ENCODE measurements at regions not wholly inside any gene's neighbourhood (a gene's known extent, or its start where the extent isn't known, plus 50 kb on each side); places are given as distances from the start of the nearest gene placed in this dataset.
"Not testable (repeated sequence)": the region's sequence is repeated elsewhere in the genome, so short reads cannot be mapped to it uniquely, and the experiment has no call there.

GRCh38 chr2:204355688-204356087 is 189.6 kb upstream of the PARD3B start:
- no peak for DNase-seq (ENCODE audit: low read depth in 2 of 3, low spot score in 2 of 3)

- no peak for DNase-seq (ENCODE audit: low read depth in 2 of 3, low spot score in 2 of 3)
Observed at GRCh38 chr2:204356151-204356641, 189.1 kb upstream of the PARD3B start.

DNA sequence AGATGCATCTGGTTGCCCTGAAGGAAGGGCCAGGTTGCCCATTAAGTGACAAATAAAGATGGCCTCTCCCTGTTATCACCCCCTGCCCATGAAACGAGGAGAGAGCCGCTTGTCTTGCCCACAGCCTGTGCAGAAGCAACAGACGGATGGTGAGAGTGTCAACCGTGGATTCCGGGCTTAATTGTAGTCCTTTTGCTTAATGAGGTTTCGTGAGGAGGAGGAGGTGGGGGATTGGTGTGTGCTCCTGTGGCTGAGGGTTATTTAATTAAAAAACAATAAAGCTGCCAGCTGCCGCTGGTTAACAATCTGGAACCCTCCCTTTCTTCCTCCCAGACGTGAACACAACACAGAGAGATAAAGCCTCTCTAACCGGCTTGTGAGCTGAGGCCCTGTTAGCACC is 188.0 kb upstream of the PARD3B start:
- DNase-seq (ENCODE audit: low read depth in 2 of 3, low spot score in 2 of 3): no peak

DNA sequence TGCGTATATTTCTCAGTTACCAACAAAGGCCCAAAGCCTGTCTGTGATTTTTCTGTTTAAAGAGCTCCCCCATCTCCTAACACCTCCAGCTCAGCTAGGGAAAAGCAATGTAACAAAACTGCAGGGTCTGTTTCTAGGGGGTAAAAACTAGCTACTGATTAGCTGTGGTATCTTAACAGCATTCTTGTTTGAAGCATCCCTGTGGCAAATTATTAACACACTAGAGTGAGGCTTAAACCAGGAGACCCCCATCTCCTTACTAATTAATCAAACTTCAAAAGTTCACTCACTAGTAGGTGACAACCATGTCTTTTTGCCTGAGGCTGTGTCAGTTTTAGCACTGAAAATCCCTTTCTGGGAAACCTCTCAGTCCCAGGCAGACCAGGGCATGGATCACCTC is 186.2 kb upstream of the PARD3B start:
- DNase-seq (ENCODE audit: low read depth in 2 of 3, low spot score in 2 of 3): no peak

DNA sequence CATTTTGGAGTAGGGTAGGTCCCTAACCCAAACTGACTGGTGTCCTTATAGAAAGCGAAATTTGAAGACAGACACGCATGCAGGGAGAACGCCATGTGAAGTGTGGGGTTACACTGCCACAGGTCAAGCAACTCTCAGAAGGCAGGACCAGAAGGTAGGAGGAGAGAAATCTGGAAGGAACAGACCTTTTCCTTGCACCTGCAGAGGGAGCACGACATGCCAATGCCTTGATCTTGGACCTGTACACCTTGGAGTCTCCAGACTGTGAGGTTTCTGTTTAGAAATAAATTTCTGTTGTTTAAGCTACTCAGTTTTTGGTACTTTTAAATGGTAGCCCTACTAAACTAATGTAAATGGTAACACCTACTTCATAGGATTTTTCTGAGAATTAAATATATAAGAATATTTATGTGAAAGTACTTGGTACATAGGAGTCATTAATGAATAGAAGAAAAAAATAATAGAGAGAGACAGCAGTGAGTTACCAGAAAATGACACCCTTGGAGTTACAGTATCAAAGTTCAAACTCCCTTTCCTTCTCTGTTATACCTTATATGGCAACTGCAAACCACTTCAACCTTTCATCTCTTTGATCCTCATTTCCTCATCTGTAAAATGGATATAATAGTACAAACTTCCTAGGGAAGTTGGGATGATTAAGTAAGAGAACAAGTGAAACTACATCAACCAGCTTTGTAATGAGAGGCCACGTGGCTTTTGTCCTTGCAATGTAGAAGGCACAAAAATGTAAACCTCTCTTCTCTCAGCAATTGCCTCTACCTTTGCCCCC is 184.9 kb upstream of the PARD3B start:
- no peak for DNase-seq (ENCODE audit: low read depth in 2 of 3, low spot score in 2 of 3)

DNA sequence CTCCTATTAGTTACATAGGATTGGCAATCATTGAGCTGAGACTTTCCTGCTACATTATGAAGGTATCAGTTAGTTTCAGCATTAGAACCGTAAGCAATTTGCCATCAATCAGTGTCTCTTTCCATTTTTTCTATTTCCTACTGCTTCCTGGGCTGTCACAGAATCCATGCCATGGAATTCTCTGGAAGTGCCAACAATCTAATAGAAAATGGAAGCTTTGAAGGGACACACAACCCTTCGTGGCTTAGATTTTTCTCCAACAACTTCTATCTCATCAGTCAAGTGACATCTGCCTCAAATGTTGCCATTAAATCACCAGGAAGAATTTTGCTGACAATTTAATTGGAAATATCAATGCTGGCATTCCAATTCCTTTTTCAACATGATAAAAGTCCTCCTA is 183.5 kb upstream of the PARD3B start:
- DNase-seq (ENCODE audit: low read depth in 2 of 3, low spot score in 2 of 3): no peak

DNA sequence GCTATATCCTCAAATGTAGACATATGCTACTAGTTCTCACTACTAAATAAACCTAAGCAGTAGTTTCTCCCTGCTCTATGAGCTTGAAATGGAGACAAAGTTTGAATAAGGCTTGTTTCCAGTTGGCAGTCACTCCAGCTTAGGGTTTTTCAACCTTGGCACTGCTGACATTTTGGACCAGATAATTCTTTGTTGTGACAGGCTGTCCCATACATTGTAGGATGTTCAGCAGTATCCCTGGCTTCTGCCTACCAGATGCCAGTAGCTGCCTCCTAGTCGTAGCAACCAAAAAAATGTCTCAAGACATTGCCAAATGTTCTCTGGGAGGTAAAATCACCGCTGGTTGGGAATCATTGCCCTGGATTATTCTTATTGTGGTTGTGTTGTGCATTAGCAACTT is 182.7 kb upstream of the PARD3B start:
- no peak for DNase-seq (ENCODE audit: low read depth in 2 of 3, low spot score in 2 of 3)

DNA sequence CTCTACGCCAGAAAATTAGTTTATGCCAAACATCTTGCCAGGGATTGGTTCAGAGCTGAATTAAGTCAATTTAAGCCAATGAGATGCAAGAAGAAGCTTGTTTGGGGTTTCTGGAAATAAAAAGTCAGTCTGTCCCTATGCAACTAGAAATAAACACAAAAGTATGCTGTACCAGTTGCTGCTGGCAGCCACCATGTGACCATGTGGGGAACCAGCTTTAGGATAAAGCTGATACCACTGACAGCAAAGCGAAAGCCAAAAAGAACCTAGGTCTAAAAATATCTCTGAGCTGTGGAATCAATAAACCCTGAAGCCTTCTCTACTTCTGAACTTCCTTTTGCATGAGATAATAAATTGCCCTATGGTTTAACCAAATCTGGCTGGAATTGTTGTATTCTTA is 181.8 kb upstream of the PARD3B start:
- no peak for DNase-seq (ENCODE audit: low read depth in 2 of 3, low spot score in 2 of 3)

DNA sequence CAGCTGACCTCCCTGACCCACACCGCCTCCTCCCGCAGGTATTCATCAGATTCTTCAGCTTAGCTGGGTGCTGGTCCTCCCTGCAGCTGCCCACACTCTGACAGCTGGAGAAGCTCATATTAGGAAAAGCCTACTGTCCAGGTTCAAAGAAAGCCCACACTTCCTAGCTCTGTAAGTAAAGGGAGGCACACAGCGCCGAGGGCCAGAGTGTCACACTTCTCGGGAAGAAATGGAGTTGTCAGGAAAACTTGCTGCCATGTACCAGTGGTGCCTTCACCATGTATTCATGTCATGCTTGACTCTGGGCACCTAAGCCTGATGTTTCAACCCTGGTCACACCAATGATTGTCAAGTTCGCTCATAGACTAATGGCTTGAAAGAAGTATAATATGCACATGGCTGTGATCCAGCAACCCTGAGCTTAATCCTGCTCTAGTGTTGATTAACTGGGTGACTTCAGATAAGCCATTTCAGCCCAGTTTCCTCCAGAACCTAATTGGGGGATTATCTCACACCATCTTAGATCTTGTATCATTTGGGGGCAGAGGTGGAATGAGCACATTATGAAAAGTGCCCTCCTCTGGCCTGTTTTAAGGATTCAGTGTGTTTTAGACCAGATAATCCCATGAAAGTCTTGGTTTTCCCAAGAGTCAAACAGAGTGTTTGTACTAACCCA is 180.3 kb upstream of the PARD3B start:
- DNase-seq (ENCODE audit: low read depth in 2 of 3, low spot score in 2 of 3): no peak

DNA sequence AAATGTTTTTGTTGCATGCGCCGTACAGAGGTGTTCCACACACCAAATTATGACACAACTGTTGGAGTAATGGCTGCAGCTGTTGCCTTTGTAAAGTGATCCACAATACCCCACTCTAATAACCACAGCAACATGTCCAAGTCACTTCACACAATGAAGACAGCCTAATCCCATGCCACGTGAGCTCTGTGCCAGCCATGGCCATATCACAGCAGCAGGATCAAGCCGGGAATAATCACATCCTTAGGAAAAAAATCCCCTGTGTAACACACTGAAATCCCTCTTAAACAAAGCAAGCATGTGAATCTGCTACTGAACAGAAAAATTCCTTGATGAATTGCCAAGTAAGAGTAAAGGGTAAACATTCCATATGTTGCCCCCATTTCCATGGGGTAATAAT is 179.5 kb upstream of the PARD3B start:
- DNase-seq (ENCODE audit: low read depth in 2 of 3, low spot score in 2 of 3): no peak

GRCh38 chr2:204367466-204367865 is 177.8 kb upstream of the PARD3B start:
- DNase-seq (ENCODE audit: low read depth in 2 of 3, low spot score in 2 of 3): no peak

DNA sequence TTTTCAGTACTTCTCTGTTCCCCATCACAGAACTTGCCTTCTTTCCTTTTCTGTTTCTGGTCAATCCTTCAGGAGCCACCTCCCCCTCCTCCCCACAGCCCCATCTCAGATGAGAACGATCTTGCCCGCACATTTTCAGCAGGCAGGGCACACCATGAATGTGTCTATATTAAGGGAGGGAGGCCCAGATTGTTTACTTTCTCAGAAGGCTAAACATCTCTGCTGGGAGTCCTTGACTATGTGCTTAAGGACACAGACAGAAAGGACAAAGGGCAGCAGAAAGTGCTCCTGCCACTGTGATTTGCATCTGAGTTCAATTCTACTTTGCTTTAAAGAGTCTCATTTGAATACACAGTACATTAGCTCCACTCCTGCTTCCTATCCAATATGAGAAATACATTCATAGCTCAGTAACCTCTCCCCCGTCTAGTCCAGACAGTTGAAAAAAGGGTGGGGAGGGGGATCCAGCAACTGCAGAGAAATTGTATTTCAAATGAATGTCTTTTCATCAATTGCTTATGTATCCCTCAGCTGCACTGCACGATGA is 175.0 kb upstream of the PARD3B start:
- no peak for DNase-seq (ENCODE audit: low read depth in 2 of 3, low spot score in 2 of 3)

GRCh38 chr2:204373942-204374341 is 171.3 kb upstream of the PARD3B start:
- DNase-seq (ENCODE audit: low read depth in 2 of 3, low spot score in 2 of 3): no peak

- no peak for DNase-seq (ENCODE audit: low read depth in 2 of 3, low spot score in 2 of 3)
Observed at GRCh38 chr2:204380141-204380881, 165.0 kb upstream of the PARD3B start.

- no peak for DNase-seq (ENCODE audit: low read depth in 2 of 3, low spot score in 2 of 3)
Observed at GRCh38 chr2:204386668-204387067, 158.6 kb upstream of the PARD3B start.

DNA sequence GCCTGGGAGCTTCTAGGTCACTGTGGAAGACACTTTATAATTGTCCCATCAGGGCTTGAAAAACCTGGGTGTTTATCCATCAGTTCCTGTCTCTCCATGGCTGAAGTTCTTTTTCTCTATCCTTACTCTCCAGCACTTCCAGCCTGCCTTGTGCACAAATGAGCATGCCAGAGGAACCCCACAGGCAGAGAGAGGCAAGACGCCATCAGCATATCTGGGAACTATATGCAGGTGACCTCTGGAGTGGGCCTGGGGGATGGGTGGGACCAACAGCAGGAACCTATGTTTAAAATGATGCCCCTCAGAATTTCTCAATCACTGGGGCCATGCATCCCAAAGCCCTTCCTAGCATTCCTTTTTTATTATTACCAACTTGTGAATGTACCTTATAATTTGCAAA is 156.2 kb upstream of the PARD3B start:
- DNase-seq (ENCODE audit: low read depth in 2 of 3, low spot score in 2 of 3): no peak

GRCh38 chr2:204389856-204390255 is 155.4 kb upstream of the PARD3B start:
- DNase-seq (ENCODE audit: low read depth in 2 of 3, low spot score in 2 of 3): no peak

DNA sequence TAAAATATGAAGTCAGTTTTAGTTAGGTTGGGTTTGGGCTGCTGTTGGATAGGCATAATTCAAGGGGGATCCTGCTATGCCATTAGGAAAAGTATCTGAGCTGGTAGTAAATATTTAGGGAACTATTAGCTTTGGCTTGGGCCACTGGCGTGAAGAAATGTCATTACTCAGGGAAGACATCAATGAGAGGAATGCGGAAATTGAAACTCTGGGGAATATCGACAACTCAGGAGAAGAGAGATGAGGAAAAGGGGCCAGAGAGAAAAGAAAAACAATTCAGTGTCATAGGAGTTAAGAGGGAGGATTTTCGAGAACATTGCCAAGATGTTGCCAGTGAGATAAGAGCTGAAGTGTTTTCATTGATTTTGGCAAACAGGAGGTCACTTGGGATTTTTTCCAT is 149.7 kb upstream of the PARD3B start:
- no peak for DNase-seq (ENCODE audit: low read depth in 2 of 3, low spot score in 2 of 3)

DNA sequence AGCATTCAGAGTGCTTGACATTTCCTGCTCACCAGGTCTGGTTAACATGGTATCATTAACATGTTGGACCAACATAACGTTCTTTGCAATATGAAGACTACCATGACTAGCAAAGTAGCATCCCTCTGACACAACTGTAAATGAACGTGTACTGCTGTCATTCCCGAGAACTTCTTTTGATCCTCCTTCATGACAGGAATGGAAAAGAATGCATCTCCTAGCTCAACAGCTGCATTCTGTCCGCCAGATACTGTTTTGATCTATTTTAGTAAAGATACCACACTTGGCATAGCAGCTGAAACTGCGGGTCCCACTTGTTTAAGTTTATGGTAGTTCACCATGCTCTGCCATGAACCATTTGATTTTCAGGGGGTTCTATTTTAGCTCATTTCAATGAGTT is 144.2 kb upstream of the PARD3B start:
- DNase-seq (ENCODE audit: low read depth in 2 of 3, low spot score in 2 of 3): no peak

- DNase-seq (ENCODE audit: low read depth in 2 of 3, low spot score in 2 of 3): no peak
Observed at GRCh38 chr2:204407204-204408014, 137.9 kb upstream of the PARD3B start.

- DNase-seq (ENCODE audit: low read depth in 2 of 3, low spot score in 2 of 3): not testable (repeated sequence)
Observed at GRCh38 chr2:204412782-204413181, 132.5 kb upstream of the PARD3B start.

Data from activated CD8-positive, alpha-beta memory T cell treated with anti-CD3 and anti-CD28 coated beads for 48 hours (primary cell).